ENCODE measurements at regions not wholly inside any gene's neighbourhood (a gene's known extent, or its start where the extent isn't known, plus 50 kb on each side); places are given as distances from the start of the nearest gene placed in this dataset.

DNA sequence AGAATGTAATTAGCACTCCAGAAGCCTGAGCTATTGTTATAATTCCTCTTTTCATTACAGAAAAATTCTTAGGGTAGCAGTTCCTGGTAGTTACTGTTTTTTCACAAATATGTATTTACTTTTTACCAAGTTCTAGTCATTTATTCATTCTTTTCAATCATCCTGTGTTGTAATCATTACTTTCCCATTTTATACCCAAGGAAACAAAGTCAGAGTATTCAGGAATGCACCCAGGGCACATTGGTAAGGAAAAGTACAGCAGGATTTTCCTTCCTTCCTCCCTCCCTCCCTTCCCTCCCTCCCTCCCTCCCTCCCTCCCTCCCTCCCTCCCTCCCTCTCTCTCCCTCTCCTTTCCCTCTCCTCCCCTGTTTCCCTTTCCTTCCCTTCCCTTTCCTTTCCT, 115.9 kb upstream of the RBFOX1 start:
- Histone ChIP-seq H3K9ac (ENCODE audit: low read length) (no peak overlapping the region), H3K27ac (ENCODE audit: low read length) (no peak overlapping the region), H3K79me2 (ENCODE audit: low read length) (no peaks in the 10 kb centered on the region), H3K36me3 (replicated peaks; ENCODE audit: low read depth, low read length) (no peaks in the 10 kb centered on the region), H4K20me1 (ENCODE audit: insufficient read depth, low read length) (no peaks in the 10 kb centered on the region), H3K27me3 (ENCODE audit: low read depth, low read length) (no peaks in the 10 kb centered on the region), H2AFZ (ENCODE audit: low read depth, low read length) (no peak overlapping the region), H3K4me2 (ENCODE audit: low read length) (no peak overlapping the region), H3K4me3 (ENCODE audit: low read length) (no peak overlapping the region), H3K9me3 (ENCODE audit: insufficient read depth, low read length) (no peaks in the 10 kb centered on the region), H3K4me1 (ENCODE audit: low read length) (no peaks in the 10 kb centered on the region)
- no peak for TF ChIP-seq EZH2phosphoT487 (IDR thresholded peaks at IDR 0.05; ENCODE audit: low read depth)
- TF ChIP-seq, protein P1, sequence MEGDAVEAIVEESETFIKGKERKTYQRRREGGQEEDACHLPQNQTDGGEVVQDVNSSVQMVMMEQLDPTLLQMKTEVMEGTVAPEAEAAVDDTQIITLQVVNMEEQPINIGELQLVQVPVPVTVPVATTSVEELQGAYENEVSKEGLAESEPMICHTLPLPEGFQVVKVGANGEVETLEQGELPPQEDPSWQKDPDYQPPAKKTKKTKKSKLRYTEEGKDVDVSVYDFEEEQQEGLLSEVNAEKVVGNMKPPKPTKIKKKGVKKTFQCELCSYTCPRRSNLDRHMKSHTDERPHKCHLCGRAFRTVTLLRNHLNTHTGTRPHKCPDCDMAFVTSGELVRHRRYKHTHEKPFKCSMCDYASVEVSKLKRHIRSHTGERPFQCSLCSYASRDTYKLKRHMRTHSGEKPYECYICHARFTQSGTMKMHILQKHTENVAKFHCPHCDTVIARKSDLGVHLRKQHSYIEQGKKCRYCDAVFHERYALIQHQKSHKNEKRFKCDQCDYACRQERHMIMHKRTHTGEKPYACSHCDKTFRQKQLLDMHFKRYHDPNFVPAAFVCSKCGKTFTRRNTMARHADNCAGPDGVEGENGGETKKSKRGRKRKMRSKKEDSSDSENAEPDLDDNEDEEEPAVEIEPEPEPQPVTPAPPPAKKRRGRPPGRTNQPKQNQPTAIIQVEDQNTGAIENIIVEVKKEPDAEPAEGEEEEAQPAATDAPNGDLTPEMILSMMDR (IDR thresholded peaks at IDR 0.05; ENCODE audit: low read depth, low read length), result no peak

DNA sequence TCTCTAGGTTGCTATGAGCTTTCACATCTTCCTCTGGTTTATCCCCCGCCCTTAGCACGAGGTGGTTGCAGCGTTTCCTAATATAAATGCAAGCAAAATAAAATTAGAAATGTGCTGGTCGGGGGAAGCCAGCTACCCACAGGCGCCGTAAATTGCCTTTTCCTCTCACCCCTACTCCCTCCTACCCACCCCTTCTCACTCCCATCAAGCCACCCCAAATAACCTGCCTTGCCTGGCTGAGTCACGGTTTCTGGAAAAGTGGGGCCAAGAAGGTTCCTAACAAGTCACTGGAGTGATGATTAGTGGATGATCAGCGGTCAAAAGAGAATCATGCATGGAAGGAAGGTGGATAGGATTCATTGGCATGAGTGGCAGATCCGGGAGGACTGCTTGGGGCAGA, 120.9 kb upstream of the RBFOX1 start:
- TF ChIP-seq EZH2phosphoT487 (IDR thresholded peaks at IDR 0.05; ENCODE audit: low read depth), result no peak
- TF ChIP-seq, protein P1 (IDR thresholded peaks at IDR 0.05; ENCODE audit: low read depth, low read length), result no peak
- Histone ChIP-seq H3K4me3 (ENCODE audit: low read length) (no peak overlapping the region), H3K36me3 (replicated peaks; ENCODE audit: low read depth, low read length) (no peaks in the 10 kb centered on the region)

DNA sequence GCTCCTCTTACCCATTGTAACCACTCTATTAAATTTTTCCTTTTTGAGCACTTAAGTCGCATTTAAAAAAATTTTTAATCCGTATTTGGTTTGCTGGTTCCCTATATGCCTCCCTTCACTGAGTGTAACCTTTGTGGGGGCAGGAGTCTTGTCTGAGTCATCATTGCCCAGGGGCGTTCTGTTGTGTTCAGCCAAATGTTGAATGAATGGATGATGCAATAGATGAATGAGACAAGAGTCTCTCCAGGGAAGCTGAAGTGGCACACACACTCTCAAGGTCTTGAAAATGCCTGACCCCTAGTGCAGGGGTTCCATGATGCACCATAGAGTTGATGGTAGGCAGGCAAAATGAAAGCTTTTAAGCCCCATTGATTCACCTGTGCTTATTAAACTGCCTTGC, 123.0 kb upstream of the RBFOX1 start:
- Histone ChIP-seq H3K27me3 (ENCODE audit: low read depth, low read length) (no peaks in the 10 kb centered on the region), H3K4me3 (ENCODE audit: low read length) (no peak overlapping the region), H3K4me2 (ENCODE audit: low read length) (no peak overlapping the region), H3K9ac (ENCODE audit: low read length) (no peak overlapping the region), H4K20me1 (ENCODE audit: insufficient read depth, low read length) (no peaks in the 10 kb centered on the region), H3K4me1 (ENCODE audit: low read length) (no peaks in the 10 kb centered on the region), H3K27ac (ENCODE audit: low read length) (no peak overlapping the region), H3K36me3 (replicated peaks; ENCODE audit: low read depth, low read length) (no peaks in the 10 kb centered on the region), H3K9me3 (ENCODE audit: insufficient read depth, low read length) (no peaks in the 10 kb centered on the region), H2AFZ (ENCODE audit: low read depth, low read length) (no peak overlapping the region), H3K79me2 (ENCODE audit: low read length) (no peaks in the 10 kb centered on the region)
- TF ChIP-seq EZH2phosphoT487 (IDR thresholded peaks at IDR 0.05; ENCODE audit: low read depth), result no peak
- TF ChIP-seq, protein P1 (IDR thresholded peaks at IDR 0.05; ENCODE audit: low read depth, low read length), result no peak

More for the DNA sequence above, 120.9 kb upstream of the RBFOX1 start:
- Histone ChIP-seq H4K20me1 (ENCODE audit: insufficient read depth, low read length) (no peaks in the 10 kb centered on the region), H3K27ac (ENCODE audit: low read length) (no peak overlapping the region), H3K4me1 (ENCODE audit: low read length) (no peaks in the 10 kb centered on the region), H2AFZ (ENCODE audit: low read depth, low read length) (no peak overlapping the region), H3K4me2 (ENCODE audit: low read length) (no peak overlapping the region), H3K79me2 (ENCODE audit: low read length) (no peaks in the 10 kb centered on the region), H3K9ac (ENCODE audit: low read length) (no peak overlapping the region), H3K27me3 (ENCODE audit: low read depth, low read length) (no peaks in the 10 kb centered on the region), H3K9me3 (ENCODE audit: insufficient read depth, low read length) (no peaks in the 10 kb centered on the region)

DNA sequence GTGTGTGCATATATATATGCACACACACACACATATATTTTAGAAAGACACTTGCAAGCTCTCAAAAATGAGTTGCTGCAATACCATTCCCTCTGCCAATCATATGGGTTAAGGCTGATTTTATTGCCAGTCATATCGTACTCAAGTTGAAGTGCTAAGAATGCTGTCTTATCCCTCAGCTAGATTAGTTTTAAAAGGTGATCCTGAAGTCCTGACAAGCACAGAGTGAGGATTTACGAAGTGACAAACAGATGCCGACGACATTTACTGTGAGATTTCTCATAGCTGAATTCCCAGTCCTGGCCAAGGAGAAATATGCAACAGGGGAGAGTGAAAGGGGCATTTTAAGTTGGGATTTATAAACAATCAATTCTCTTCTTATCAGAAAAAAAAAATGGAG, 126.2 kb upstream of the RBFOX1 start:
- Histone ChIP-seq H3K27ac (ENCODE audit: low read length) (no peak overlapping the region), H3K9ac (ENCODE audit: low read length) (no peak overlapping the region), H3K36me3 (replicated peaks; ENCODE audit: low read depth, low read length) (no peaks in the 10 kb centered on the region), H4K20me1 (ENCODE audit: insufficient read depth, low read length) (no peaks in the 10 kb centered on the region), H3K27me3 (ENCODE audit: low read depth, low read length) (no peaks in the 10 kb centered on the region), H3K4me2 (ENCODE audit: low read length) (no peak overlapping the region), H2AFZ (ENCODE audit: low read depth, low read length) (no peak overlapping the region), H3K4me1 (ENCODE audit: low read length) (no peaks in the 10 kb centered on the region), H3K79me2 (ENCODE audit: low read length) (no peaks in the 10 kb centered on the region), H3K4me3 (ENCODE audit: low read length) (no peak overlapping the region), H3K9me3 (ENCODE audit: insufficient read depth, low read length) (no peaks in the 10 kb centered on the region)
- TF ChIP-seq, protein P1 (IDR thresholded peaks at IDR 0.05; ENCODE audit: low read depth, low read length), result no peak
- no peak for TF ChIP-seq EZH2phosphoT487 (IDR thresholded peaks at IDR 0.05; ENCODE audit: low read depth)
